Frontal cortex (tissue), 3 donors: ENCODE measurements at regions not wholly inside any gene's neighbourhood (a gene's known extent, or its start where the extent isn't known, plus 50 kb on each side); places are given as distances from the start of the nearest gene placed in this dataset.

Source experiments
- DNase-seq, 2 donors: peaks; one replicate each; pipeline ENCODE4 v3.0.0; 2012; ENCODE audit warnings: low spot score in 2 of 2
- FAIRE-seq: peaks from 2 replicates; lab custom pipeline; 2012; peaks lifted over from hg19 to GRCh38; lab: Jason Lieb, UNC
- donor health status: control.
- donor health status: control.
- donor health status: control.

DNA sequence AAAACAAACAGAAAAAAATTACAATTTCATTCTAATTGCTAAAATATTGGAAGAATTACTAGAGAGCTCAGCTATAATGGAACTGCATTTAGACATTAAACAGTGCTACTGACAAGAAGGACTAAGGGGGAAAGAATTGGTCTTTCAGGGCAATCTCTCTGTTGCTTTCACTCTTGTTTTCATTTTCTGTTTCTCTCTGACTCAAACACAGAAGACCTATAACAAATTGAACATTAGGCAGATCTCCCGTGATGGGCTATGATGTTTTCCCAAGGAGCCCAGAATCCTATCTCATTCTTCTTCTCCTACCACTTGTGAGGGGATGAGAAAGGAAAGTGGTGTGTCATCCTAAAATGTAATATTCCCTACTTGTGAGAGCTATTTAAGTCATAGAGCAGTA is 358.0 kb upstream of the TGFBR2 start:
- DNase-seq = no peak

DNA sequence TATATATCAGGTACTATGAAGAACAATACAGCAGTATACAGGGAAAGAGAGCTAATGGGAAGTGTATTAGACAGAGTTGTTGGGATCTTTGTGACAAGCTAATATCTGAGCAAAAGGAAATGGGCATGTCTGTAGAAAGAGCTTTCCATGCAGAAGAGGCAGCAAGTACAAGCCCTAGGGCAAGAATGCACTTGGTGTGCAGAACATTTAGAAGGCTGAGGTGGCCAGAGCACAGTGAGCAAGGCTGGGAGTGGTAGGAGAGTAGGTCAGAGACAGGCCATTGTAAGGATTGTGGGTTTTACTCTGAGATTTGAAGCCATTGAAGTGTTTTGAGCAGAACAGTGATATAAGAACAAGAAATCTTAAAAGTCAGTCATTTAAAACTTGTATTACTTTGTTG is 353.9 kb upstream of the TGFBR2 start:
- no peak for DNase-seq
- no peak for FAIRE-seq

More for the DNA sequence above, 358.0 kb upstream of the TGFBR2 start:
- FAIRE-seq = no peak

GRCh38 chr3:30253832-30254231 is 352.6 kb upstream of the TGFBR2 start:
- FAIRE-seq = no peak
- DNase-seq = no peak

DNA sequence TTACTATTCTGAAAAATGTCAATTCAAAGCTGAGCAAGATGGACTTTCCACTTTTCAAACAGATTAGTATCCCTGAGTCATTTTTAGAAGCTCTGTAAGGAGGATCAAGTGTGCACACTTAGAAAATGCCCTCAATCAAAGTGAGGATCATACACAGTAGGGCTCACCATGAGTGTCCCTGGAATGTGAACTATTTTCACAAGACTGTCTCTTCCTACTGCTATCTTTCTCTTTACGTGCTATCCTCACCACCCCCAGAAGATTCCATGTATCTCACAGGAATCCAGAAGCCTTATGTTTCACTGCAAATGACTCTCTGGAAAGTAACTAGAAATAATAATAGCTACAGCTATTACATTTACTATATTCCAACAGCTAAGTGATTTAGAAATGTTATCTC is 349.9 kb upstream of the TGFBR2 start:
- no peak for FAIRE-seq

DNA sequence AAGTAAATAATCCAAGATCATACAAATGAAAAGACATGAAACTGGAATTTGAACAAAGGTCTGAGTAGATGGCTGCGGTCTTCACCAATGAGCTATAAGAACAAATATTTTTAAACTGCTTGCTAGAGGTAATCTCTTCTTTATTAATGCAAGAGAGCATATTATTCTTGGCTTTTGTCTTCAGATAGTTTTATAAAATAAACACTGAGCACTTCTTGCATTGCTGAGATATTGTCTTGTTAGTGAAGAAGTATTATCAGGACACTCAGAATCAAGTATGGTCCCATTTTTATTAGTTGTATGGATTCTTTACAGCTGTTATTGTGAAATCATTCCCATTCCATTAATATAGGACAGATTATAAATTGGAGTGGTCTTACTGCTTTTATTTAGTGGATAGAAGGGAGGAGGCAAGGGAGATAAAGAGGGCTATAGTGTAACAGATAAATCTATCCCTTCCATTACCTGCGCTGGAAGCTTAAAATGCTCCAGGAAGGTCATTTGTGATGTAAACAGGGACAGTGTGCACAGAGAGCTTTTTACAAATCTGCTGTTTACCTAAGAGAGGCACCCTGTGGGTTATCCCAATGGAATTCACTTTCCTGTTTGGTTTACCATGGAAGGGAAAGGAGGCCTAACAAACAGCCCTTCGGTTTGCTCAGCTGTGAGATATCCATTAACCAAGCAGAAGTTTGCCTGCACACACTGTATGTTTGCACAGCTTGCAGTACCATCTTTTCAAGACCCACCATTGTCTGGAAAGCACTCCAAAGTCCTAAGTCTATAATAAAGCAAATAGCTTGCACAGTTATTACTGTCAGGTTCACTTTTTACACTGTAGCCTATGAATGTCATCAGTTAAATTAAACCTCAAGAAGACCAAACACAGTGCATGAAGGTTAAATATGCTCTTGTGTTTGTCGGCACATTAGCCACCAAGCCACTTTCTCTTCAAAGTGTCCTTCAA is 347.7 kb upstream of the TGFBR2 start:
- FAIRE-seq (no peak), DNase-seq (no peak)

More for the DNA sequence above, 349.9 kb upstream of the TGFBR2 start:
- DNase-seq = no peak

DNA sequence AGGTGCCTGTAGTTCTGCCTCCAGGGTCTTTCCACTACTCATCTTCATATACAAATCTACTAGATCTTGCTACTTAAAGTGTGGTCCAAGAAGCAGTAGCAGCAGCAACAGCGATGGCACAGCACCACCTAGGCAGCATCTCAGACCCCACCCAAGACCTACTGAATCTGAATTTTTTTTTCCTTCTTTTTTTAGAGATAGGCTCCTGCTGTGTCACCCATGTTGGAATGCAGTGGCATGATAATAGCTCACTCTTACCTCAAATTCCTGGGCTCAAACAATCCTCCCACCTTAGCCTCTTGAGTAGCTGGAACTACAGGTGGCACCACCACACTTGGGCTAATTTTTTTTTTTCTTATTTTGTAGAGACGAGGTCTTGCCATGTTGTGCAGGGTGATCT is 346.7 kb upstream of the TGFBR2 start:
- FAIRE-seq (no peak), DNase-seq (no peak)

DNA sequence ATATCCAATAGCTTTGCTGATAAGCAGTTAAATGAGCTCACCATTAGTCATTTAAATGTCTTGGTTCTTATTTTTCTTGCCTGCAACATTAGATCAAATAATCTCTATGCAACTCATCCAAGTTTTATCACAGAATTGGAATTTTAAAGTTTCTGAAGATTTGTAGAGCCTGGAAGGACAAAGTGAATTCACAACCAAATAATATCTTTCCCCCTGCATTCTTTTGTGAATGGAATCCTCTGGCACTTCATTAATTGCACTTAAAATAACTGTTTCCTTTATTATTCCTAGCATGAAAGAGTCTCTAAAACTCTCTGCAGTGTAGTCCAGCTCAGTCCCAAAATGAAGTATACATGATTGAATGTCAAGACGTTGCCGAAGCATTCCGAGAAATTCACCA is 345.6 kb upstream of the TGFBR2 start:
- FAIRE-seq (no peak), DNase-seq (no peak)

DNA sequence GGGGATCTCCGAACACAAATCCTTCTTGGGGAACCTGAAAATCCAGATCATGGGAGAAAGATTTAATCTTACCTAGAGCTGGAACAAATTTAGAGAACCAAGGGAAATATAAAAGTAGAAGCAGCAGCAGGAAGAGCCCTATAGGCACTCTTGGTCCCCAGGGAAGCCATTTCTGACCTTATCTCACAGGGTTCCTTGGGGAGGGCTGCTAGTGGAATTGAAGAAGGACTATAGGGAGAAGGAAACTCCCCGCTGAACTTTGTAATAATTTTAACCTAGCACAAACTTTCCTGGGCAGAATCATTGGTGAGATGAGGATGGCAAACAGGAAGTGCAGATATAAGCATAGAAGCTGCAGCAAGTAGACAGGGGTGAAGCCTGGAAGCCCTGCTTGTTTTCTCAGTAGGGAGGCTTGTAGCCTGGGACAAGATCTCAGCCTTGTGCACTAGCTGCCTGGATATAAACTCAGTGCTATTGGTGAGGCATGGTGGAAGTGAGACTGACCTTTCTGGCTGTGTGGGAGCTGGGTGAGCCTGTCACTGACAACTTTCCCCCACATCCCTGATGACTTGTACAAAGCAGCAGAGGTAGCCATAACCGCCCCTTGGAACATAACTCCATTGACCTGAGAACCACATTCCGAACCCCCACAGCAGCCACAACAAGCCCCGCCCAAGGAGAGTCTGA is 343.0 kb upstream of the TGFBR2 start:
- FAIRE-seq = no peak
- DNase-seq = no peak

DNA sequence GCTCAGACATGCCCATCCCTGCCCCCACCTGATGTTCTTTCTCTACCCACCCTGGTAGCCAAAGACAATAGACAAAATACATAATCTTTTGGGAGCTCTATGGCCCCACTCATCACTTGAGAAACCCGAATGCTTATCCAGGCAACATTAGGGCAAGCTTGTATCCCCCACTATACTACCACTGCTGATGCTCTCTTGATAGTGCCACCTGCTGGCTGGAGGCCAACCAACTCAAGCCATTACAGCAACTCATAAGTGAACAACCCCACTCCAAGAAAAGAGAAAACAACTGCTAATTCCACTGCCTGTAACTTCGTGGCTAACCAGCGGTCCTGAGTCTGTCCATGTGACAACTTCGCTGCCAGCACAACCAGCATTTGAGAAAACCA is 342.5 kb upstream of the TGFBR2 start:
- DNase-seq (no peak), FAIRE-seq (no peak)

GRCh38 chr3:30266524-30266923 is 339.9 kb upstream of the TGFBR2 start:
- DNase-seq (no peak), FAIRE-seq (no peak)

- no peak for DNase-seq
- FAIRE-seq = no peak
Measured at GRCh38 chr3:30268288-30268687, 338.1 kb upstream of the TGFBR2 start.

DNA sequence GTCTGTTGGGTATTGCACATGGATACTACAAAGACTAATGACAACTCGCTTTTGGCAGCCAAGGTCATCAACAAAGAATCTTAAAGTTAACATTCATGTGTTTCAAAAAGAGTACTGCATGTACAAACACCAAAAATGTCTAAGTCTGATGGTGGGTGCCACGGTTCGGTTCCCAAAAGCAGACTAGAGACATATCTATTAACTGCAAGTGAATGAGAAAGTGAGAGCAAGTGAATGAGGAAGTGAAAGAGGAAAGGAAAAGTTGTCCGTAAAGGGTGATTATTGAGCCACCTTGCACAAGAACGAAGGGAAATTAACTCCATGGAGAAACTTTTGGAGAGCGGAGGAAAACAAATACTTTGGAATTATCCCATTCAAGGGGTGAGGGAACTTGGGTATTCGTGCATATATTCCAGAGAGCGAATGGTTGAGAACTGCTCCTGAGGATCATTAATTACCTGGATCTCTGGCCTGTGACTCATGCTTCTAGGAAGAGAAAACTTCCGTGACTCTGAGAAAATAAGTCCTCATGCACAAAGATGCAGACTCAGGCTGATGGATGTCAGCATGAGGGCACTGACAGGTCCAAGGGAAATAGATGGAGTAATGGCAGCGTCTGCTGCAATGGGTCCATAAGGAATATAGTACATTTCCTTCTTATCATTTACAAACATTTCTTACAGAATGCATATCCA is 336.5 kb upstream of the TGFBR2 start:
- FAIRE-seq = no peak
- no peak for DNase-seq

- no peak for DNase-seq
Measured at GRCh38 chr3:30271781-30272180, 334.6 kb upstream of the TGFBR2 start.

GRCh38 chr3:30273304-30274072 is 332.9 kb upstream of the TGFBR2 start:
- FAIRE-seq (no peak), DNase-seq (no peak)

More at GRCh38 chr3:30271781-30272180, 334.6 kb upstream of the TGFBR2 start:
- no peak for FAIRE-seq

- DNase-seq (no peak), FAIRE-seq (no peak)
Measured at GRCh38 chr3:30277494-30277893, 328.9 kb upstream of the TGFBR2 start.

DNA sequence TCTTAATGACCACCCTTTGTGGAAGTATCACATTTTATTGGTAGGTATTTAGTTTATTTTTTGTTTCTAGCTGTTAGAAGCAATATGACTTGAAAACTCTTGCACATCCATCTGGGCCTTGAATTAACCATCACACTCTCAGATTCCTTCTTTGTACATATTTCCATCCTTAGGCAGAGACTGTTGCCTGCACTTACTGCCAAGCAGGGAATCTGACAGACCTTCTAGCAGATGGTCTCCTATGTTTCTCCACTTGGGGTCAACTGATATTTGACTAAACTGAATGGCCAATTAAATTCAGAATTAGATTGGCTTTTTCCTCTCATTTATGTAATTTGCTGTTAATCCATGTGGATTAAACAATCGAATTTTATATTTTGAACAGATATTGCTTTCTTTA is 324.9 kb upstream of the TGFBR2 start:
- DNase-seq (no peak), FAIRE-seq (no peak)

- FAIRE-seq (no peak), DNase-seq (no peak)
Measured at GRCh38 chr3:30282154-30282696, 324.2 kb upstream of the TGFBR2 start.

- FAIRE-seq (no peak), DNase-seq (no peak)
Measured at GRCh38 chr3:30285188-30286006, 321.0 kb upstream of the TGFBR2 start.
